GM08714 (cell line): ENCODE measurements at regions not wholly inside any gene's neighbourhood (a gene's known extent, or its start where the extent isn't known, plus 50 kb on each side); places are given as distances from the start of the nearest gene placed in this dataset.

Experiments used
- H3K4me3 ChIP-seq: fragments of 200-500 bp; sonication (Bioruptor generic); 2 replicates; pipeline ENCODE4 v1.5.1; 2014; ENCODE audit warnings: mild to moderate bottlenecking, low read length, inconsistent platforms
- ZNF274 ChIP-seq: IDR thresholded peaks from 2 replicates; pipeline ENCODE4 v1.6.1; 2012; ENCODE audit warnings: mild to moderate bottlenecking, low read depth, low read length

GRCh38 chr5:108634617-108635288, 112.9 kb upstream of the FER start:
- no peak for TF ChIP-seq ZNF274
- H3K4me3 ChIP-seq: no peak overlapping the region

DNA sequence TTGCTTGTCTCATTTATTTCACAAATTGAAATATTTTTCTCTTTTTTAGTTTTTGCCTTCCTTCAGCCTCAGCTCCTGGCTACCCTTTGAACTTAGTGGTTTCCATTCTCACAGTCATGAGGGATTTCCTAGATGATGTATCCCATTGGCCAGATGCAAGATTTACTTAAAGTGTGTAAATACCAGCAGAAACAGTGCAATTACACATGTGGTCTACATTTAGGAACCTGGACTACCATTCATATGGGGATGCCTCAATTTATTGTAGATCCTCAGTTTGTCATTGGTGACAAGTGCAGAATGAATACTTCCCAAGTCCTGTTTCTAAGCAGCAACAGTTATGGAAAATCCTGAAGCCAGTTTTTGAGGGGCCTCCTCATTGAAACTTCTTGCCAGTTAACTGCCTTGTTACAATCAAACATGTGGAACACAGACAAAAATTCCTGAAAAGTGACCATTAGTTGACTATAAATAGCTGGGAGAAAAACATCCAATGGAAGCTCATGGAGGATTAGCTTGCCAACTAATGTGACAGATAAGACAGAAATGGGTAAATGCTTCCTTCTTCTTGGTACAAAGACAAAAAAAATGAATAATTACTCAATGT, 113.6 kb upstream of the FER start:
- no peak for TF ChIP-seq ZNF274
- H3K4me3 ChIP-seq: no peak overlapping the region

GRCh38 chr5:108629779-108630528, 117.7 kb upstream of the FER start:
- no peak for TF ChIP-seq ZNF274
- H3K4me3 ChIP-seq: no peak overlapping the region

DNA sequence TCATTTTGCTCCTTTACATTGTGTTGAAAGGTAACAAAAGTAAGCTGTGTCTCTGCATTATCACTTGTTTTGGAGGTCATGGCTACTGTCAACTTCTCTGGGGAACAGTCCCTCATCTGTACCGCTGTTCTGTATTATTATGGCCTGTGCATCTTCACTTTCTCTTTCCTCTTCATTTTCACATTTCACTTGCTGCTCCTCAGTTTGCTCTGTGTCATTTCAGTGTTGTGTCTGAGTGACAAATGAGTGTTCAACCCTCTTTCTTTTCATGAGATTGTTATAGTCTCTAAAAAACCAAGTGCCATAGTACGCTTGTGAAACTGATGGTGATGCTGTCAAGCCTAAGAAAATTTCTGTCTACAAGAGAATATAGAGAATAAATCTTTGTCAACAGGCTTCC, 122.0 kb upstream of the FER start:
- no peak overlapping the region for H3K4me3 ChIP-seq
- TF ChIP-seq ZNF274: no peak

DNA sequence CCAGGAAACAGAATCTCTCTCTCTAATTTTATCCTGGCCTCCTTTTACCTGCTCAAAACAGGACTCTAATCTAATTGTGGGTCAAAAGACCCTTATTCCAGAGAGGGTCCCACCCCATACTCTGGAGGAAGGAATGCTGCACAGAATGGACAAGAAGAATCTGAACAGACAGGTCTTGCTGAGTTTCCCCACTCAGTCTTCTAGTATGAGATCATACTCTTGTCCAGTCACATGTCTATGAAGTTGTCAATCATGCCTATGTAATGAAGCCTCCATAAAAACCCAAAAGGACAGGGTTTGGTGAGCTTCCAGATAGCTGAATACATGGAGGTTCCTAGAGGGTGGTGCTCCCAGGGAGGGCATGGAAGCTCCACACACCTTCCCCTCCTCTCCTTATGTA, 123.9 kb upstream of the FER start:
- no peak overlapping the region for H3K4me3 ChIP-seq
- TF ChIP-seq ZNF274: no peak

- TF ChIP-seq ZNF274: no peak
- H3K4me3 ChIP-seq: no peak overlapping the region
These were observed 127.2 kb upstream of the FER start for GRCh38 chr5:108620516-108620915.

DNA sequence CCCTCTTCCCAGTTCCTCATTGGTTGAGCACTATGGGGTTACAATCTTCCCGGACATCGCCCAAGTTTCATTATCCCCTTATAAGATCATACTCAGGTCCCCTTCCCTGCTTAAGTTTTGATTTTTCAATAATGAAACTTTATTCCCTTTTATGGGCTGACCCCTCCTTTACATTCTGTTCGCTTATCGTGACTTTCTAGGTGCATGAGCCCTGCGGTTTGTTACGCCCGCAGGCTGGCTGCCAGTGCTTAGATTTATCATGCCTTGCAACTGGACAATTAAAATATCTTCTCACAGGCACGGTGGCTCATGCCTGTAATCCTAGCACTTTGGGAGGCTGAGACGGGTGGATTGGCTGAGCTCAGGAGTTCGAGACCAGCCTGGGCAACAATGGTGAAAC, 127.9 kb upstream of the FER start:
- no peak overlapping the region for H3K4me3 ChIP-seq
- TF ChIP-seq ZNF274: no peak

DNA sequence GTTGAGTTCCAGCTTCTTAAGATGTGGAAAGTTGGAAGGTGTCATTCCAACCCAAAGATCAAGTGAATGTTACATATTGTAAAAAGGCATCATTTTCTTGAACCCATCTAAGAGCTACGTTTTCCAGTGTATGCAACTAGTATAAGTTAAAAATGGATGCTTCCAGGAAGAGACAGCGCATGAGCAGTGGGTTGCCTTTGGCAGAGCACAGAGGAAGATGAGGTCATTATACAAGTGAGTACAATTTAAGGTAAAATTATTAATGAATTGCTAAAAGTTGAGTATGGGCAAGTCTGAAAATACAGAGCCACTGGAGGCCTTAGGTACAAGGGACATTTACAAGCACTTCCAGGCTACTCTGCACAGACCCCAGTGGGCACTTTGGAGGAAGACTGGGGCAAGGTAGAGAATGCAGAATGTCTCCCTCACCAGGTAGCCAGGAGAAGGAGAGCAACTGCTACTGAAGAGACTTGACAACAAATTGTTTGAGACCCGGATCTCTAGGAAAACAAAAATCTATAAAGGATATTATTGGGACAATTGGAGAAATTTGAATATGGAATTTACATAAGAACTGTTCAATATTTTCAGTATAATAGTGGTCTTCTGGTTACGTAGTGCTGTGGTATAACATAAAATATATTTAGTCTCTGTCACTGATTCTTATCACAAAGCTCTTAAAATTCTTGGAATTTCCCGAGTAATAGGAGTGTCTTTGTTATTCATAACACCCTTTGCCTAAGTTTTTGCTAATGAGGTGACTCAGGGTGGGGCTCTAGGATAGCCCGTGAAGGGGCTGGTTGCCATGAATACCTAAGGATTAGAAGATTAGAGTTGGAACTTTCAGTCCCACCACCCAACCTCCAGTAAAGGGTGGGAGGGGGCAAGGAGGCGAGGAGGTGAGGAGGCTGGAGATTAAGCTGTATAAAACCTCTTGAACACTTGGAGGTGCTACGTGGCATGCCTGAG, 129.9 kb upstream of the FER start:
- no peak for TF ChIP-seq ZNF274
- H3K4me3 ChIP-seq: no peak overlapping the region

GRCh38 chr5:108615216-108615615, 132.5 kb upstream of the FER start:
- H3K4me3 ChIP-seq: no peak overlapping the region
- TF ChIP-seq ZNF274: no peak

- no peak overlapping the region for H3K4me3 ChIP-seq
- TF ChIP-seq ZNF274: no peak
These were observed 140.3 kb upstream of the FER start for GRCh38 chr5:108607421-108607820.

- TF ChIP-seq ZNF274: no peak
- no peak overlapping the region for H3K4me3 ChIP-seq
These were observed 141.5 kb upstream of the FER start for GRCh38 chr5:108606185-108606584.

GRCh38 chr5:108602830-108603229, 144.9 kb upstream of the FER start:
- TF ChIP-seq ZNF274: no peak
- H3K4me3 ChIP-seq: no peak overlapping the region

- H3K4me3 ChIP-seq: no peak overlapping the region
- no peak for TF ChIP-seq ZNF274
These were observed 156.9 kb upstream of the FER start for GRCh38 chr5:108590799-108591198.

DNA sequence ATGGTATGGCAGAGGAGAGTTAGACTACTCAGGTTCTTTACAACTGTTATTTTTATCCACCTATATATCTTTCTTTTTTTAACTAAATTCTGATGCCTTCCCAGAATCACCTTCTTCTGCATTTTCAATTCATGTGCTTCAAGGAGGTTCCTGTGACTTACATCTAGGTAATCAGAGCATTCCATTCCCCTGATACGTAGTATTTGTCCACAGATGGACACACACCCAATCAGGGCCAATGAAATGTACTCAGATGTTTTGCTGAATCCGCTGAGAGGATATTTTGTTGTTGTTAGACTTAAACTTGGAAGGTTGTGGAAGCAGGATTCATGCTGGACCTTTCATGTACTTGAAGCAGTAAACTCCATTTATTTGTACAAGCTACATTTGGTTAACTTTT, 159.4 kb upstream of the FER start:
- no peak for TF ChIP-seq ZNF274
- H3K4me3 ChIP-seq: no peak overlapping the region
